ENCODE measurements at regions not wholly inside any gene's neighbourhood (a gene's known extent, or its start where the extent isn't known, plus 50 kb on each side); places are given as distances from the start of the nearest gene placed in this dataset.

GRCh38 chr3:88621586-88621985, 471.8 kb downstream of the C3orf38 start:
- WGBS, 5 donors: 68 to 83% (median 73%) methylated on average over 2 of the region's 2 CpGs
- no peaks in the 10 kb centered on the region for H3K4me1 ChIP-seq
- no peak overlapping the region for H3K27ac ChIP-seq
- intact Hi-C loops (cut with DNase I; ENCODE audit: low total_unique reads): no loop called here
- no peak for DNase-seq
- no peak overlapping the region for H3K4me3 ChIP-seq
- no peaks in the 10 kb centered on the region for H3K9me3 ChIP-seq
- H3K27me3 ChIP-seq: no peaks in the 10 kb centered on the region
- TF ChIP-seq POLR2AphosphoS5 (IDR thresholded peaks at IDR 0.05) (no peak), POLR2A (IDR thresholded peaks at IDR 0.05) (no peak)
- H3K36me3 ChIP-seq: no peaks in the 10 kb centered on the region

GRCh38 chr3:88623709-88624108, 473.9 kb downstream of the C3orf38 start:
- Histone ChIP-seq H3K9me3 (no peaks in the 10 kb centered on the region), H3K4me3 (no peak overlapping the region), H3K4me1 (no peaks in the 10 kb centered on the region), H3K27me3 (no peaks in the 10 kb centered on the region), H3K36me3 (no peaks in the 10 kb centered on the region), H3K27ac (no peak overlapping the region)
- no peak for TF ChIP-seq POLR2A (IDR thresholded peaks at IDR 0.05)
- intact Hi-C loops (cut with DNase I; ENCODE audit: low total_unique reads): no loop called here
- DNase-seq: no peak

GRCh38 chr3:88626456-88627120, 476.8 kb downstream of the C3orf38 start:
- DNase-seq: peak in 1 of 2 donors; percentile 33
- WGBS, 5 donors: 81 to 86% (median 83%) methylated on average over 2 of the region's 2 CpGs
- TF ChIP-seq POLR2A (IDR thresholded peaks at IDR 0.05) (no peak), EP300 (IDR thresholded peaks at IDR 0.05) (no peak), POLR2AphosphoS5 (IDR thresholded peaks at IDR 0.05) (no peak), CTCF (IDR thresholded peaks at IDR 0.05) (no peak)
- intact Hi-C loops (cut with DNase I; ENCODE audit: low total_unique reads): no loop called here
- H3K9me3 ChIP-seq: no peaks in the 10 kb centered on the region
- H3K4me3 ChIP-seq: no peak overlapping the region
- H3K4me1 ChIP-seq: no peaks in the 10 kb centered on the region
- no peak overlapping the region for H3K27ac ChIP-seq
- no peaks in the 10 kb centered on the region for H3K36me3 ChIP-seq
- no peaks in the 10 kb centered on the region for H3K27me3 ChIP-seq

GRCh38 chr3:88628901-88629300, 478.5 kb upstream of the EPHA3 start:
- TF ChIP-seq POLR2A (IDR thresholded peaks at IDR 0.05) (no peak), POLR2AphosphoS5 (IDR thresholded peaks at IDR 0.05) (no peak), EP300 (IDR thresholded peaks at IDR 0.05) (no peak), CTCF (IDR thresholded peaks at IDR 0.05) (no peak)
- no peaks in the 10 kb centered on the region for H3K36me3 ChIP-seq
- H3K27ac ChIP-seq: no peak overlapping the region
- DNase-seq: no peak
- WGBS, 5 donors: 91 to 94% (median 93%) methylated on average over 4 of the region's 4 CpGs
- H3K27me3 ChIP-seq: no peaks in the 10 kb centered on the region
- no peak overlapping the region for H3K4me3 ChIP-seq
- no peaks in the 10 kb centered on the region for H3K9me3 ChIP-seq
- H3K4me1 ChIP-seq: no peaks in the 10 kb centered on the region
- intact Hi-C loops (cut with DNase I; ENCODE audit: low total_unique reads): no loop called here

- Histone ChIP-seq H3K36me3 (no peaks in the 10 kb centered on the region), H3K9me3 (no peaks in the 10 kb centered on the region), H3K4me3 (no peak overlapping the region), H3K27ac (no peak overlapping the region), H3K27me3 (no peaks in the 10 kb centered on the region), H3K4me1 (no peaks in the 10 kb centered on the region)
- WGBS, 5 donors: 59 to 80% (median 73%) methylated on average over 2 of the region's 2 CpGs
- TF ChIP-seq POLR2A (IDR thresholded peaks at IDR 0.05) (no peak), EP300 (IDR thresholded peaks at IDR 0.05) (no peak), CTCF (IDR thresholded peaks at IDR 0.05) (no peak), POLR2AphosphoS5 (IDR thresholded peaks at IDR 0.05) (no peak)
- intact Hi-C loops (cut with DNase I; ENCODE audit: low total_unique reads): no loop called here
- no peak for DNase-seq
Measured at GRCh38 chr3:88632226-88632625, 475.2 kb upstream of the EPHA3 start.

Data from stomach (tissue), 8 donors.